MG63 (cell line): ENCODE measurements at regions not wholly inside any gene's neighbourhood (a gene's known extent, or its start where the extent isn't known, plus 50 kb on each side); places are given as distances from the start of the nearest gene placed in this dataset.

Experiments used
- DNase-seq: peaks from one replicate; pipeline ENCODE4 v3.0.0-alpha.2; 2020
- H3K27me3 ChIP-seq: fragments of 250-450 bp; sonication (Bioruptor Pico); 2 replicates; pipeline ENCODE4 v1.5.1; 2020; ENCODE audit warnings: mild to moderate bottlenecking, moderate library complexity
- H3K36me3 ChIP-seq: fragments of 250-450 bp; sonication (Bioruptor Pico); 2 replicates; pipeline ENCODE4 v1.5.1; 2020; ENCODE audit warnings: mild to moderate bottlenecking, moderate library complexity
- H3K4me3 ChIP-seq: fragments of 250-450 bp; sonication (Bioruptor Pico); 2 replicates; pipeline ENCODE4 v1.5.1; 2020; ENCODE audit warnings: mild to moderate bottlenecking, moderate library complexity
- H3K9me3 ChIP-seq: fragments of 250-450 bp; sonication (Bioruptor Pico); 2 replicates; pipeline ENCODE4 v1.5.1; 2020; ENCODE audit warnings: mild to moderate bottlenecking, moderate library complexity

- Histone ChIP-seq H3K4me3 (no peak overlapping the region), H3K36me3 (no peaks in the 10 kb centered on the region), H3K9me3 (no peaks in the 10 kb centered on the region), H3K27me3 (no peaks in the 10 kb centered on the region)
- no peak for DNase-seq
Observed at GRCh38 chr2:134138115-134138514, 115.8 kb upstream of the MGAT5 start.

- DNase-seq = no peak
- H3K9me3 ChIP-seq = no peaks in the 10 kb centered on the region
- no peaks in the 10 kb centered on the region for H3K36me3 ChIP-seq
- no peaks in the 10 kb centered on the region for H3K27me3 ChIP-seq
- no peak overlapping the region for H3K4me3 ChIP-seq
Observed at GRCh38 chr2:134139611-134140010, 114.3 kb upstream of the MGAT5 start.

GRCh38 chr2:134140251-134140661 is 113.6 kb upstream of the MGAT5 start:
- Histone ChIP-seq H3K36me3 (no peaks in the 10 kb centered on the region; the same call in 1 of the 2 replicates), H3K27me3 (no peaks in the 10 kb centered on the region), H3K4me3 (no peak overlapping the region), H3K9me3 (no peaks in the 10 kb centered on the region)
- no peak for DNase-seq

GRCh38 chr2:134141598-134142340 is 112.1 kb upstream of the MGAT5 start:
- no peaks in the 10 kb centered on the region; the same call in 1 of the 2 replicates for H3K36me3 ChIP-seq
- no peak overlapping the region for H3K4me3 ChIP-seq
- no peaks in the 10 kb centered on the region for H3K27me3 ChIP-seq
- no peaks in the 10 kb centered on the region for H3K9me3 ChIP-seq
- DNase-seq = no peak

- H3K9me3 ChIP-seq = no peaks in the 10 kb centered on the region
- H3K27me3 ChIP-seq = no peaks in the 10 kb centered on the region
- H3K4me3 ChIP-seq = no peak overlapping the region
- H3K36me3 ChIP-seq = no peaks in the 10 kb centered on the region; the same call in 1 of the 2 replicates
- DNase-seq = peak; percentile 22
Observed at GRCh38 chr2:134142341-134142738, 111.5 kb upstream of the MGAT5 start.

- DNase-seq = peak; percentile 24
- Histone ChIP-seq H3K36me3 (no peaks in the 10 kb centered on the region; the same call in 1 of the 2 replicates), H3K27me3 (no peaks in the 10 kb centered on the region), H3K4me3 (no peak overlapping the region), H3K9me3 (no peaks in the 10 kb centered on the region)
Observed at GRCh38 chr2:134142903-134143302, 111.0 kb upstream of the MGAT5 start.

GRCh38 chr2:134143568-134143967 is 110.3 kb upstream of the MGAT5 start:
- H3K36me3 ChIP-seq = no peaks in the 10 kb centered on the region; the same call in 1 of the 2 replicates
- H3K9me3 ChIP-seq = no peaks in the 10 kb centered on the region
- DNase-seq = no peak
- no peaks in the 10 kb centered on the region for H3K27me3 ChIP-seq
- no peak overlapping the region for H3K4me3 ChIP-seq

GRCh38 chr2:134144081-134144596 is 109.7 kb upstream of the MGAT5 start:
- H3K4me3 ChIP-seq = no peak overlapping the region
- H3K9me3 ChIP-seq = no peaks in the 10 kb centered on the region
- H3K36me3 ChIP-seq = no peaks in the 10 kb centered on the region; the same call in 1 of the 2 replicates
- no peak for DNase-seq
- no peaks in the 10 kb centered on the region for H3K27me3 ChIP-seq

GRCh38 chr2:134144651-134145050 is 109.2 kb upstream of the MGAT5 start:
- Histone ChIP-seq H3K36me3 (no peaks in the 10 kb centered on the region; the same call in 1 of the 2 replicates), H3K4me3 (no peak overlapping the region), H3K27me3 (no peaks in the 10 kb centered on the region), H3K9me3 (no peaks in the 10 kb centered on the region)
- no peak for DNase-seq

- H3K9me3 ChIP-seq = no peaks in the 10 kb centered on the region
- no peaks in the 10 kb centered on the region; the same call in 1 of the 2 replicates for H3K36me3 ChIP-seq
- no peak overlapping the region for H3K4me3 ChIP-seq
- no peaks in the 10 kb centered on the region for H3K27me3 ChIP-seq
- DNase-seq = no peak
Observed at GRCh38 chr2:134145519-134145918, 108.4 kb upstream of the MGAT5 start.

GRCh38 chr2:134146161-134146560 is 107.7 kb upstream of the MGAT5 start:
- H3K27me3 ChIP-seq = no peaks in the 10 kb centered on the region
- H3K9me3 ChIP-seq = no peaks in the 10 kb centered on the region
- H3K4me3 ChIP-seq = no peak overlapping the region
- DNase-seq = no peak
- no peaks in the 10 kb centered on the region; the same call in 1 of the 2 replicates for H3K36me3 ChIP-seq

- DNase-seq = no peak
- Histone ChIP-seq H3K9me3 (no peaks in the 10 kb centered on the region), H3K36me3 (no peaks in the 10 kb centered on the region; the same call in 1 of the 2 replicates), H3K4me3 (no peak overlapping the region), H3K27me3 (no peaks in the 10 kb centered on the region)
Observed at GRCh38 chr2:134146620-134147019, 107.3 kb upstream of the MGAT5 start.

- Histone ChIP-seq H3K9me3 (no peaks in the 10 kb centered on the region), H3K36me3 (no peaks in the 10 kb centered on the region; the same call in 1 of the 2 replicates), H3K4me3 (no peak overlapping the region), H3K27me3 (no peaks in the 10 kb centered on the region)
- no peak for DNase-seq
Observed at GRCh38 chr2:134148172-134148571, 105.7 kb upstream of the MGAT5 start.

GRCh38 chr2:134148843-134149472 is 104.9 kb upstream of the MGAT5 start:
- H3K4me3 ChIP-seq = no peak overlapping the region
- no peaks in the 10 kb centered on the region for H3K9me3 ChIP-seq
- no peak for DNase-seq
- no peaks in the 10 kb centered on the region; the same call in 1 of the 2 replicates for H3K36me3 ChIP-seq
- H3K27me3 ChIP-seq = no peaks in the 10 kb centered on the region

GRCh38 chr2:134149904-134150303 is 104.0 kb upstream of the MGAT5 start:
- Histone ChIP-seq H3K36me3 (no peaks in the 10 kb centered on the region), H3K9me3 (no peaks in the 10 kb centered on the region), H3K27me3 (no peaks in the 10 kb centered on the region), H3K4me3 (no peak overlapping the region)
- DNase-seq = no peak

GRCh38 chr2:134150760-134151159 is 103.1 kb upstream of the MGAT5 start:
- no peak for DNase-seq
- Histone ChIP-seq H3K4me3 (no peak overlapping the region), H3K27me3 (no peaks in the 10 kb centered on the region), H3K36me3 (no peaks in the 10 kb centered on the region), H3K9me3 (no peaks in the 10 kb centered on the region)
